NCI-H2107 (cell line): ENCODE measurements at regions not wholly inside any gene's neighbourhood (a gene's known extent, or its start where the extent isn't known, plus 50 kb on each side); places are given as distances from the start of the nearest gene placed in this dataset.

Source experiments
- DNase-seq: peaks from one replicate; lab custom pipeline; 2025; lab: John Stamatoyannopoulos, UW

GRCh38 chr14:95034788-95035187 lies 122.5 kb downstream of the DICER1 start:
- no peak for DNase-seq

- DNase-seq: no peak
Observed at GRCh38 chr14:95033682-95034632, 123.4 kb downstream of the DICER1 start.

- no peak for DNase-seq
Observed at GRCh38 chr14:95033031-95033430, 124.3 kb downstream of the DICER1 start.

- DNase-seq: no peak
Observed at GRCh38 chr14:95026851-95027463, 130.4 kb downstream of the DICER1 start.

GRCh38 chr14:95025941-95026340 lies 131.4 kb downstream of the DICER1 start:
- no peak for DNase-seq

- DNase-seq: no peak
Observed at GRCh38 chr14:95025218-95025617, 132.1 kb downstream of the DICER1 start.

GRCh38 chr14:95024380-95024779 lies 132.9 kb downstream of the DICER1 start:
- DNase-seq: no peak

- DNase-seq: no peak
Observed at GRCh38 chr14:95023886-95024285, 133.4 kb downstream of the DICER1 start.

GRCh38 chr14:95023115-95023514 lies 134.2 kb downstream of the DICER1 start:
- DNase-seq: no peak

- no peak for DNase-seq
Observed at GRCh38 chr14:95021588-95021987, 135.7 kb downstream of the DICER1 start.

- no peak for DNase-seq
Observed at GRCh38 chr14:95018821-95019220, 138.5 kb downstream of the DICER1 start.

- DNase-seq: no peak
Observed at GRCh38 chr14:95015046-95015445, 142.3 kb downstream of the DICER1 start.

- no peak for DNase-seq
Observed at GRCh38 chr14:95014036-95014435, 143.3 kb downstream of the DICER1 start.

- no peak for DNase-seq
Observed at GRCh38 chr14:95011445-95012006, 145.8 kb downstream of the DICER1 start.

- no peak for DNase-seq
Observed at GRCh38 chr14:95008445-95009217, 148.7 kb downstream of the DICER1 start.

- DNase-seq: no peak
Observed at GRCh38 chr14:95007921-95008320, 149.4 kb downstream of the DICER1 start.

- DNase-seq: no peak
Observed at GRCh38 chr14:95006479-95006878, 150.8 kb downstream of the DICER1 start.

GRCh38 chr14:95006051-95006450 lies 151.3 kb downstream of the DICER1 start:
- no peak for DNase-seq

- DNase-seq: no peak
Observed at GRCh38 chr14:95003099-95003960, 154.0 kb downstream of the DICER1 start.

GRCh38 chr14:94998685-94999084 lies 158.6 kb downstream of the DICER1 start:
- DNase-seq: no peak

- DNase-seq: no peak
Observed at GRCh38 chr14:94998110-94998509, 159.2 kb downstream of the DICER1 start.
